GM21381 (cell line): ENCODE measurements at regions not wholly inside any gene's neighbourhood (a gene's known extent, or its start where the extent isn't known, plus 50 kb on each side); places are given as distances from the start of the nearest gene placed in this dataset.

ENCODE experiments used
- ATAC-seq: cut with Tn5 transposase; IDR thresholded peaks from one replicate; pipeline ENCODE4 v1.9.1; 2021; ENCODE audit warnings: mild to moderate bottlenecking, moderate library complexity; ENCODE audit not compliant: unreplicated experiment

DNA sequence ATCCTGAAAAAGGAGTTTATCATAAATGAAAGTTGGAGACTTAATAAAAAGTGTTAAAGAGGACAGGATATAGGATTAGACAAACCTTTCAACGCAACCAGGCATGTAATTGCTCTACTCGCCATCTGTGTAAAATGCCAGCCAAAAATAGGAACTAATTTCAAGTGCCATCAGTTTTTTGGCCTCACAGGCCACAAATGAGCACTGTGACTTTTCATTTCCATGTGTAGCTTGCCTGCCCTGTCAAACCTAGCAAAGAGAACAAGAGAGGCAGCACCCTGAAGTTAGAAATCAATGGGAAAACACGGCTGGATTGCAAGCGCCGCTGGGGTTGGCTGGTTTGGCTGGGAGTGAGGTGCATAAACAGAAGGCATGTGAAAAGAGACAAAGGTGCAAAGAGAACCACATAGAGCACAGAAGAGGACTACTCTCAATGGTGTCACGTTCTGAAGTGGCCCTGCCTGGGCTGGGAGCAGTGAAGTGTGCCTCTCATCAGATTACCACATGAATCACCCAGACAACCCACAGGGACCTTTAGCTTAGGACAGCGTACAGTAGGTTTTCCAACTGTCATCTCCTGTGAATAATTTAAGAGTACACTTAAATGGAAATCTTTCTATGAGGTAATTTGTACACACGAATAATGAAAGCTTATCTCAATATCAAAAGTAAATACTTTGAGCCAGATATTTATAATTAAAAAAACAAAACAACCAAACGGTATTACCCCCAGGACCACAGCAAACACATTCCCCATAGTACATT is 78.0 kb upstream of the NHSL1 start:
- ATAC-seq, result no peak

DNA sequence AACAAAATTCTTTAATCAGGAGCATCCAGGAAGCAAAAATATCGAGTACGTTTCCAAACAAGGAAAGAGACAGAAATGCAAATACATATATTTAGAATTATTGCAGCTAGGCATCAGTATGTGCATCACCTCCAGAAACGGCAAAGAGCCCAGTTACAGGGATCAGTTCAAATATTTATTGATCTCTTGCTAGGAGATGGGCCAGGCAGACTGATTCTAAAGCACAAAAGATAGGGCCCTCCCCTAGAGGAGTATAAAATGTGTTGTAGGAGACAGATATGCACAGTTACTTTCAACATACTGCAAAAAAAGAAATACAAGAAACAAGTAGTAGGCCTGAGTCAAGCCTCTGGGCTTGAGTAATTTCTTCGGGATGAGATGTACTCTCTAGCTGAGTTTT is 80.7 kb upstream of the NHSL1 start:
- ATAC-seq, result no peak

GRCh38 chr6:138580801-138581200 is 81.5 kb upstream of the NHSL1 start:
- no peak for ATAC-seq

- ATAC-seq, result no peak
Observed at GRCh38 chr6:138582573-138582972, 83.3 kb upstream of the NHSL1 start.

- no peak for ATAC-seq
Observed at GRCh38 chr6:138586638-138587037, 87.3 kb upstream of the NHSL1 start.

DNA sequence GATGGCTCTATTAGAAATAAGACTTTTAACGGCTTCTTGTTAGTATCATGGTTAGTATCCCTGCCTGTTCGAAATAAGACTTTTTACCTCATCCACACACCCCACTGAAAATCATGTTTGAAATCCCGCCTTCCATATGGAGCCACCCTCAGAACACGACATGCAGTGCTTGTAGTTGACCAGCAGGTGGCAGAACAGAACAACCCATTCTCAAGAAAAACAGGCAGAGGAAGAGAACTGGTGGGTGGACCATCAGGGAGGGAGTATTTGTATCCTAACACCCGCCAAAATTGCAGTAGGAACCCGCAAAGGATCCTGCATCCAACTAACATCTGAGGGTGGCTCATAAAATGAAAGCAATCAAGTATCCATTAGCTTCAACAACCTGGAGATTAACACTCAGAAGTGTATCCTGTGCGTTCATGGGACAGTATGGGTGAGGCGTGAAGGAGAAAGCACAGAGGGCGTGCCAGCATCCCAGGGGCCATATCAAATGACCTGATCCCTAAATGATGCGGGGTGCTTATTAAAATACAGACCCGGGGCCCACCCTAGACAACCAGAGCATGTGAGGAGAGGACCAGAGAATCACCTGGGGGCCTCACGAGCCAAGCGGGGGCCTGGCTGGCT is 89.6 kb upstream of the NHSL1 start:
- ATAC-seq, result no peak

DNA sequence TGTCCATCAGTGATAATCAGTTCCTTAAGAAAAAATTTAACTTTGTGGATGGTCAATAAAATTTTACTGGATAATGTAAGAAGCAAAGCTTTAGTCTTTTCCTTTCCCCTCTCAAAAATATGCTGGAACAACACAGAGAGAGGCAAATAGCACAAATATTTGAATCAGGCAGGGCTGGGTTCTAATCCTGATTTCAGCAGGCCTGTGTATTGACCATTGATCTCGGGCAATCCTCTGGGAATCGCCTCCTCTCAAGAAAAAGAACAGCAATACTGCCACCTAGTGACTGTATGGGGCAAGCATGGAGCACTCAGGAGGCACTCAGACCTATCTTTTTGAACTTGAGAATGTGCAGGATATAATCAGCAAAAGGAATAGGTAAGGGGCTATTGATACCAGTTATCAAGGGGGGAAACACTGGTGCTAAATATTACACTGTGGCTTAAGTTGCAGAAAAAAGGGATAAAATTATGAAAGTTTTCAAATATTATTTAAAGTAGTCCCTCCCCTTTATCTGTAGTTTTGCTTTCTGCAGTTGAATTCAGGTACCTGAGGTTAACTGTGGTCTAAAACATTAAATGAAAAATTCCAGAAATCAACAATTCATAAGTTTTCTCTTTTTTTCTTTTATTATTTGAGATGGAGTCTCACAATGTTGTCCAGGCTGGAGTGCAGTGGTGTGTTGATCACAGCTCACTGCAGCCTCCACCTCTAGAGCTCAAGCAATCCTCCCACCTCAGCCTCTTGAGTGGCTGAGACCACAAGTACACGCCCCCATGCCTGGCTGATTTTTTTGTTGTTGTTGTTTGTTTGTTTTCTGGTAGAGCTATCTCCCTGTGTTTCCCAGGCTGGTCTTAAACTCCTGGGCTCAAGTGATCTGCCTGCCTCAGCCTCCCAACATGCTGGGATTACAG is 91.8 kb upstream of the NHSL1 start:
- no peak for ATAC-seq

DNA sequence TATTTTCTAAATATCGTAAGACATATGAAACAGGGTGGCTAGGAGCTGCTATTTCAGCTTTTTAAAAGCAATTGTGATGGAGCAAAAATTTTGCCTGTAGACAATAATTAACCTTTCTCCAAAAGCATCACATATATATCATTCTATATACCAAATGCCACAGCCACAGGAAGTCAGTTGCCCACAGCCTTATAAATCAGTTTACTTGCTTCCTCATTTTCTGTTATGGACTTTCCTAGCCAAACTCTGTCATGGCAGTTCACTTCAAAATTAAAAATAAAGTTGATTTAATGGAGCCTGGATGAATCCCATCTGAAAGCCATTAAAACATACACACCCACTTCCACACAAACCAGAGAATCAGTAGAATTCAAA is 93.4 kb upstream of the NHSL1 start:
- peak; percentile 52 for ATAC-seq

GRCh38 chr6:138593124-138593877 is 94.0 kb upstream of the NHSL1 start:
- ATAC-seq, result peak; percentile 78

DNA sequence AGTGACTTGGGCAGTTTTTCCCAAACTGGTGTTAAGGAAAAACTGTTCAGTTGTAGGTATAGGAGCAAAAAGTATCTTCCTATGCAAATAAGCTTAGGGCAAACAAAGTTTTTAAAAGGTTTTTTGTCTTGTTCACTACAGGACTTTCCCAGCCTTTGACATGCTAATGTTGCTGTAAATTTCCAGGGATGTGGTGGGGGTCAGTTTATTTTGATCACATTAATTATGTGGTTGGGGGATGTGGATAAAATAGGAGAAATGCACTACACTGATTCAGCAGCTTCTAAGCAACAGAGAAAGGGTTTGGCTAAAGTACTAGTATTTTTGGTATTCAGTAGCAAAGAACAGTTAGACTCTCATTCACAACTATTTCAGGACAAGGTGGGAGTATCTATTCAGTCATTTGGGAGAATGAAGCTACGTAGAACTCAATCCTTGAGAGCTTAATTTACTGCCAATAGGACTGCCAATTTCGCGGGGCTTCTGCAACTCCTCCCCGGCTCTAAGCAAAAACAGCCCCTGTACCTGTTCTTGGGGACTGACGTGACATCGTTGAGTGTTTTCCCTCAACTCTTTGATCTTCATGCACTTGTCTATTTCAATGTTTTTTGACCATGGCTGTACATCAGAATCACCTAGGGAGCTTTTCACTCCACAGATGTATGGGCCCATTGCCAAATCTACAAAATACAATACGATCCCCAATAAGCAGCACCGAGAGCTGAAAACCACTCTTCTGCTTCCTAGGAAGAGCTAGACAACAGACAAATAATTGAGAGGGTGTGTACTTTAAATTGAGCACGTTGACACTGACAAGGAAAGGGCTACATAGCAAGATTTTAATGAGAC is 94.8 kb upstream of the NHSL1 start:
- ATAC-seq, result no peak

DNA sequence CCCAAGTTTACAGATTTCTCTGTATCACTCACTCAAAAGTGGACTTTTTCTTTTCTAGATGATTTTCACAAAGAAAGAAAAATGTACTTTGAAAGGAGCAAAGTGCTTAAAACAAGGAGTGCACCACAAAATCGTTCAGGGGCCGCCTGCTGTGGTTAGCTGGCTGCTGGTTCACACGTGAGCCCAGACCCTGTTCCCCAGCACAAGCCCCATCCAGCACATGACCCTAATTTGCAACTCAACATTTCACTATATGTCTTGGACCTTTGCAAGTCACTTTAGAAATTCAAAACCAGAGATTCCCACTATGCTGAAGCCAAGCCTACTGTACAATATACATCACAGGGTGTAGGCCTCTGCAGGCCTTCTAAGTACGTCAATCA is 95.5 kb upstream of the NHSL1 start:
- ATAC-seq, result no peak

DNA sequence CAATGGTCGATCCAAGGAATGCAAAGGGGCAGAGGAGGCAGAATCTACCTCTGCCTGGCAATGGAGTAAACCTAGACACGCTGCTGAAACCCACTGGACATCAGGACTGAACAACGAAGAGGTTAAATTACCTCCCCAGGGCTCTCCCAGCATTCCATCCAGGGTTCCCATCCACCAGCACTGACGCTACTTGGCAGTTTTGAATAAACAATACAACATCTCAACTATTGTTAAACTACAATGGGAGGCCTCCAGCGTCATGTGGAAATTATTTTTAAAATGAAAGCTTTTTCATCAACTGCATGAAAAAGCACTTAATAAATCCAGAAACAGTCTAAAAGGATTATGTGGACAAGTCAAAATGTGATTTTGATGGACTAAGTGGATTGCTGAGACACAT is 96.8 kb upstream of the NHSL1 start:
- no peak for ATAC-seq

DNA sequence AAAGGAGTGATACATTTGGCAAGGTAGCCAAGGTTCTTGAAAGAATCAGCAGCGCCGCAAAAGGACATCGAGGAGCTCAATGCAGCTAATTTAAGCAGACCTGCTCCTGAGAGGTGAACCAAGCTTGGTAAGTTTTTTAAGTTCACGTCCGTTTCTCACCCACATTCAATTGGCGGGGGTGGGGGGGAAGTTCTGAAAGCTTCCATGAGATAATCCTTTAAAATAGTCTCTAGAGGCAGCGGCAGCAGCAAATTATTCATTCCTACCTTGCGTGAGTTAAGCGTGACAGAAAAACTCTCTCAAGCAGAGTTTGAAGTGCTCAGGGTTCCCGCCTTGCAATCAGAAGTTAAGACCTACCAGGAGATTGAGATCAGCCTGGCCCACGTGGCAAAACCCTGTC is 97.3 kb upstream of the NHSL1 start:
- no peak for ATAC-seq

DNA sequence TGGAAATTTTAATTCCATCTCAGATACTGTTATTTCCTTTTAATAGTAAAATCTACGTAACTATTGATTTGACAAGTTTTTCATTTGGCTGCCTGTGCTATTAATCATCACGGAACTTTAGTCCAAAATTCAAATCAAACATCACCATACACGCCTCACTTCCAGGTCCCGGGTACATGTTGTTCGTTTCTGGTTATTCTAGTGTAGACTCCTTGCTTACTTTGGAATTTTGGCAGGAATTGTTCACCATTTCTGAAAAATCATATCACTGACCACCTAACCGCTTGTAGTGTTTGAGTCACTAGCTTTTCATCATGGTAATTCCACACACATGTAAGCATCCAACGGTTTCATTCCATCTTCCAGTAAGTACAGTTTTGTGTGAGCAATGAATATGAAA is 98.0 kb upstream of the NHSL1 start:
- no peak for ATAC-seq

GRCh38 chr6:138598562-138599173 is 99.4 kb upstream of the NHSL1 start:
- no peak for ATAC-seq

DNA sequence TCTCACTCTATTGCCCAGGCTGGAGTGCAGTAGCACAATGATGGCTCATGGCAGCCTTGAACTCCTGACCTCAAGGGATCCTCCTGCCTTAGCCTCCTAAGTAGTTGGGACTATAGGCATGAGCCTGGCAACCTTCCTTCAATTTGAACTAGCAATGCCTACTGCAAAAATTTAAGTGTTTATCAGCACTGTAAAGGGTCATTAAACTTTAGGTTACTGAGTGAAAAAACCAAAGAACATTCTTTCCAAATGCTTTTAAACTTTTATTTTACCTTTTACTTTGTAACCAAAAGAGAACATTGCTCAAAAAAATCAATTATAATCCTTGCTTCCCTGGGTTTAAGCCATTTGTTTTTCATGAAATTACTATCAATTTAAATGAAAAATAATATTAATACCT is 101.0 kb upstream of the NHSL1 start:
- no peak for ATAC-seq

- ATAC-seq, result no peak
Observed at GRCh38 chr6:138600726-138601125, 101.4 kb upstream of the NHSL1 start.

GRCh38 chr6:138601128-138601527 is 101.8 kb upstream of the NHSL1 start:
- no peak for ATAC-seq

- no peak for ATAC-seq
Observed at GRCh38 chr6:138605958-138606357, 106.7 kb upstream of the NHSL1 start.
